Epithelial cell of prostate (primary cell): ENCODE measurements at regions not wholly inside any gene's neighbourhood (a gene's known extent, or its start where the extent isn't known, plus 50 kb on each side); places are given as distances from the start of the nearest gene placed in this dataset.

Experiments
- DNase-seq: peaks from one replicate; pipeline ENCODE4 v3.0.0-alpha.2; 2011; ENCODE audit warnings: low read depth, low spot score
- H3K27ac ChIP-seq: fragments of 450-650 bp; 2 replicates; pipeline ENCODE4 v1.5.1; 2017; ENCODE audit warnings: mild to moderate bottlenecking

DNA sequence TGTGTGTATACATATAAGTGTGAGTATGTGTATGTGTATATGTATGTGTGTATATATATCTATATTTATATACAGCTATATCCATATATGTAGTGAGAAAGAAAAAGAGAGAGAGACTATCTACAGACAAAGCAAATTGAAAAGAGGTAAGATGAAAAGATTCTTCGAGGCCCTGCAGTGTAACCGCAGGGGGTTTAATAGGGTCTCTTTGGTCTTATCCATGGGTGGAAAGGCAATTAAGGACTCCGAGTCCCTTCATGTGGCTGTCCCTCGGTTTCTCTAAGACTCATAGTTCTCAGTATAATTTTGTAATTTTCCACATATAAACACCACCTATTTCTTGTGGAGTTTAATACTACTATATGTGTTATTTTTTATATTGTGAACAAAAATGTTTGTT is 50.6 kb upstream of the JAZF1 start:
- no peak overlapping the region for H3K27ac ChIP-seq
- DNase-seq: no peak

DNA sequence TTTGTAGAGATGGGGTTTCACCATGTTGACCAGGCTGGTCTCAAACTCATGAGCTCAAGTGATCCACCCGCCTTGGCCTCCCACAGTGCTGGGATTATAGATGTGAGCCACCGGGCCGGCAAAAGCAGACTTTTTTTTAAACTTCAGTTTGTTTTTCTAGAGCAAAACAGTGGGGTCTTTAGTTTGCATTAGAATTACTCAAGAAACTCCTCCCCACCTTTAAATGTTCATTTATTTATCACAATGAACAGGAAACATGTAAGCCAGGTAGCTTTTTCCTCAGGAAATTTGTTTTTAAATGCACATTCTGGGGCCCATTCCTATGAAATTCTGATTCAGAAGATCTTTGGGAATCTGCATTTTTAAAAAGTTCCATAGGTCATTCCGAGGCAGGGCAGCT is 56.0 kb upstream of the JAZF1 start:
- no peak overlapping the region for H3K27ac ChIP-seq
- DNase-seq: no peak

DNA sequence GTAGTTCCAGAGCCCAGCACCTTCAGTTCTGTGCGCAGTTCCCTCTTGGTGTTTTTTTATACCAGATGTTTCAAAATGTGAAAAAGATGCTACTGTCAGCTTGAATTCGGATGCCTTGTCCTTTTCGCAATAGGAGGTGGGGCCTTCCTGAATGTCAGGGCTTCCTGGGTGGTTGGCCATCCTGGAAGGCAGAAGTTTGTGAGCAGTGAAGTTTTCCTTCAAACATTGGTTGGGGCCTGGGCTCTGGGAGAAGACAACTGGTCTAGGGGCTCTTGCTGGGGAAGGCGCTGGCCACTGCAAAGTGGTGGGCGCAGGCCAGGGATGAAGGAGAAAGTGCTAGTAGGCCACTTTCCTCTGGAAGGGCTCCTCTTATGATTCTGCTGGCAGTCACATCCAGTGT is 56.8 kb upstream of the JAZF1 start:
- H3K27ac ChIP-seq: no peak overlapping the region
- DNase-seq: no peak

DNA sequence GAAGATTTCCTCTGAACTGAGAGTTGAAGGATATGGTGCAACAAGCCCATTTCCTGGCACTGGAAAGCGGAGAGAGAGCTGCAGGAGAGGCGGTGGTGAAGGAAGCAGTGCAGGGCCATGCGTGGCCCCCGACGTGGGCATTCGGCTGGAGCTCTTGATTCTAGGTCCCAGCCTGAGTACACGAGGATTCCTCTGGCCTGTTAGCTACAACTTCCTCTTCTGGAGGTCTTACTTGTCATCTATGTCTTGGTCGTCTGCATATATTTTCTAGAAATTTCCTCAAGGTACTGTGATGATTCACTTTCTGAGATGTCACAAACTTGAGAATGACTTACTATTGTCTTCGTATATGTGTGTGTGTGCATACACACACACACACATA is 59.2 kb upstream of the JAZF1 start:
- H3K27ac ChIP-seq: no peak overlapping the region
- no peak for DNase-seq

DNA sequence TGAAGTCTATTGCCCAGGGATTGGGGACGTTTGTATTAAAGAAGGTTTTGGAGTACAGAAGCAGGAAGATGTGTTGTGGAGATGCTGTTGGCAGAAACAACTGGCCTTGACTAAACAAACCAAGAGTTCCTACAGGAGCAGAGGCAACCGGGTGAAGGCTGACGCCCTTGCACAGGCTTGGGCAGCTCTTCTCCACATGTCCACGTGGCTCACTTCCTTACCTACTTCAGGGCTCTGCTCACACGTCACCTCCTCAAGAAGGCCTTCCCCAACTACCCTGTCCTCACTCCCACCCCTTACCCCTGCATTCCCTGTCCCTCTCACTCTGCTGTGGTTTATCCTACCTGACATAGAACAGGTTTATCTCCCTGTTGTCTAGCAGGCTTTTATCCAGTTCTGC is 59.9 kb upstream of the JAZF1 start:
- H3K27ac ChIP-seq: no peak overlapping the region
- DNase-seq: no peak

DNA sequence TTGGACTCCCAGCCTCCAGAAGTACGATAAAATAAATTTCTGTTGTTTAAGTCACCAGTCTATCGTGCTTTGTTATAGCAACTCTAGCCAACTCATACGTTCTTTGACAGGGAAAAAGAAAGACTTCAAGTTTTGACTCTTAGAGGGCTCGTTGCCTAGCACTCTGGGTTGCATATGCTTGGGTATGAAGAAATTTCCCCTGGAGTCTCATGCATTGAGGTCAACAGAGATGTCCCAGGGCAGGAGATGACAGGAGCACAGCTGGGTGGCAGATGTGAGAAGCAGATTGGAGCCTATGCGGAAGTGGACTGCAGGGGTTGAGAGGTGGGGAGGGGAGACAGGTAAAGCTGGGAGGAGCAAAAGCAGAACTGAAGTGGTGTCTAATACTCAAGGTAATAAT is 63.3 kb upstream of the JAZF1 start:
- no peak for DNase-seq
- H3K27ac ChIP-seq: no peak overlapping the region

DNA sequence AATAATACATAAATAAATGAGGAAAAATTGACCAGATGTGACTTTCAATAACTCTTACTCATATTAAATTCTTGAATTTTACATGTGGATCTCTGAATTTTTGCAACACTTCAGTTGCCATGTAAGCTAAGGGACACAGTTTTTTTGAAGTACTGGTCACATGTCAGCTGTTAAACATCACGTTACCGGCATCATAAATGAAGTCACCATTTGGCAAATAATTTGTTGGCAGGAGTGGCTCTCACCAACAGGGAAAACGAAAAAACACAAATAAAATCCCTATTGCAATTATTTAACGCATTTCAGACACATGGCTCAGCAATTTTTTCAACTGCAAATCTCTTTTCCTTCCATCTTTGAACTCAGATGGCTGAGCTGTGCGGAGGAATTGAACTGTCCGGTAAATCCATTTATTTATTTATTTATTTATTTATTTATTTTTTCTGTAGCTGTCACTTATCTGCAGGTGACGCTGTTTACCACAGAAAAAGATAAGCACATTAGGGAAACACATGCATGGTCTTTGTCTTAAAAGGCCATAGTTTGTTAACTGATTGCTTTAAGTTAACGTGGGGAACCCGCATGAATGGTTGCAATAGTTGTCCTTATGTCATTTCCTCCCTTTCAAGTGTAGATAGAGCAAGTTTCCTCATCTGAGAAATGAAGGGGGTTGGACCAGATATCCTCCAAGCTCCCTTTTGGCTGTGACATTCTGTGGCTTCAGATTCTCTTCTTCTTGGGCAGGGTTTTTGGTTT is 64.7 kb upstream of the JAZF1 start:
- DNase-seq: no peak
- no peak overlapping the region for H3K27ac ChIP-seq

DNA sequence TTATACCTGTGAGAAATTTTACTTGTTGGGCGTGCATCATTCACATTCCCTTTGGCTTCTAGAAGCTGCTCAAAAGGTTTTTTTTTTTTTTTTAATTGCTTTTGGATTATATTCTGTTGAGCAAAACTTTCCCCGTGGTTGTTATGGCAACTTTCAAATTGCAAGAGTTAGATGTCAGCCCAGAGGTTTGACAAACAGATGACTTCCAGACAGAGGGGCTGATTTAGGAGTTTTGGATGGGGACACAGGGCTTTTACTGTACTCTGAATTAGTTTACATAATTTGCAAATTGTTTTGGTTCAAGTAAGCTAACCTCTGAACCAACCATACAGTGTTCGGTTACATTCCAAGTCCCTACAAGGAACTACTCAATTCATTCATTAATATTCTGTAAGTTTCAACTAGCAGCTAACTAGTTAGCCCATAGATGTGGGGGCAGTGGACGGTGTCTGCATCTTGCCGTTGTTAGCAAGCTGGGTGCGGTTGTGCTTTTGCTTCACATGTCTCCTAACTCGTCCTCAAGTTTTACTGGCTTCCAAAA is 66.4 kb upstream of the JAZF1 start:
- no peak overlapping the region for H3K27ac ChIP-seq
- no peak for DNase-seq

DNA sequence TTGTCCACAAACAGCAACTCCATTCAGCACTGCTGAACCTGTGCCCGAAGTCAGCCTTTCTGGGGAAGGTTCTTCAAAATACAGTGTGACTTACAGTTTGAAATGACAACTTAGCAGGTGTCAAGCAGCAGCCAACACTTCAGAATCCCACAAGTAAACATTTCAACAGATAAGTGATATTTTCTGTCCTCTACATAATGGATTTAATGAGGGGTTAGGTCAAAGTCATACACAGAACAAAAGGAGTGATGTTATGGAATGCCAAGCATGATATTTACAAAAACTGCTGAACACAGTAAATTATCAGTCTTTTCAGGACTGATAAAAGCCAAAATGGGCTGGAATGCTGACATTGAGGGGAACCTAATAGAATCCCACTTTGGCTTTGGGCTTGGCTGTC is 77.6 kb upstream of the JAZF1 start:
- DNase-seq: no peak
- no peak overlapping the region for H3K27ac ChIP-seq

DNA sequence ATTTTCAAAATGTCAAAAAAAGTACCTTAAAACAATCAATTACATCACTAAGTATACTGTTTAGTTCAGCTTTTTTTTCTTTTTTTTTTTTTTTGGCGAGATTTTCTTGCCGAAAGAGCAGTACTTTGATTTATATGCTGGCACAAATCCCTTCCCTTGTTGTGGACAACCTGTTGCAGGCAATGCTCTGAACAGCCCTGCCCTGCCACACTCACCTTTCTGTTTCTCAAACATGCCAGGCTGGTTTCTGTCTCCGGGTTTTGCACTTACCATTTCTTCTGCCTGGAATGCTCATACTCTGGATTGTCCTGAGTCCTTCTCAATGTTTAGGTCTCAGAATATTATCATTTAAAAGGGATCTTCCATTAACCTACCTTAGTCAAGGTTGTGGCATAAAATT is 80.4 kb upstream of the JAZF1 start:
- H3K27ac ChIP-seq: no peak overlapping the region
- DNase-seq: no peak

DNA sequence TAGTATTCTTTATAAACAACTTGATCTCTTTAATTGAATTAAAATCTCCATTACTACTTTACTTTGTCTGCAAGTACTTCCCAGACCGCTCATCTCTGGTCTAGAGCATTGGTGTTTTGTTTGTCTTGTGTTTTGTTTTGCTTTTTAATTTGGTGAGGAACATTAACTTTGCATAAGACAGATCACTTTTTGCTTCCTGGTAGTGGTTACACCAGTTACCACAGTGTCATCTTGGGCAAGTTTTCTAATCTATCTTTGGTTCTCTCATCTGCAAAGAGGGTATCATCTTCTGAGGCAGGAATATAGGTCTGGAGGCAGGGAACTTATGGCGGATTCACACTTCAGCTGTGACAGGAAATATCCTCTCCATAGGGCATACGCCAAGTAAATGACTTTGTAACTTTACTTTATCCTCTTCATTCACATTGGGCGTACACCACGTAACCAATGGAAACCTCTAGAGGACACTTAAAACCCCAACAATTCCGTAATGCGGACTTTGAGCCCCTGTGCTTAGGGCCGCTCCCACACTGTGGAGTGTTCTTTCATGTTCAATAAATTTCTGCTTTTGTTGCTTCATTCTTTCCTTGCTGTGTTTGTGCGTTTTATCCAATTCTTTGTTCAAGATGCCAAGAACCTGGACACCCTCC is 83.2 kb upstream of the JAZF1 start:
- no peak for DNase-seq

DNA sequence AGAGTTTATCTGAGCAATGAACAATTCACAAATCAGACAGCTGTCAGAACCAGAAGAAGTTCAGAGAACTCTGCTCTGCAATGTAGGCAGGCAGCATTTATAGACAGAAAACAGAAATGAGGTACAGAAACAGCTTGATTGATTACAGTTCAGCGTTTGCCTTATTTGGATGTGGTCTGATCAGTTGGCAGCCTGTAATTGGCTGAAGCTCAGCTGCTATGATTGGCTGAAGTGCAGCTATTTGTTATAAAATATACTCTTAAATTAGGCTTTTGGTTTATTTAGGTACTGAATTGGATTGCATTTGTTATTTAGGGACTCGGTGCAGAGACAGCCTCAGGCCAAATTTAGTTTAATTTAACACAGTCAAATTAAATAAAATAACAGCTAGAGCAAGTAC is 85.8 kb upstream of the JAZF1 start:
- DNase-seq: no peak
- H3K27ac ChIP-seq: no peak overlapping the region

More for the DNA sequence above, 83.2 kb upstream of the JAZF1 start:
- H3K27ac ChIP-seq: no peak overlapping the region

DNA sequence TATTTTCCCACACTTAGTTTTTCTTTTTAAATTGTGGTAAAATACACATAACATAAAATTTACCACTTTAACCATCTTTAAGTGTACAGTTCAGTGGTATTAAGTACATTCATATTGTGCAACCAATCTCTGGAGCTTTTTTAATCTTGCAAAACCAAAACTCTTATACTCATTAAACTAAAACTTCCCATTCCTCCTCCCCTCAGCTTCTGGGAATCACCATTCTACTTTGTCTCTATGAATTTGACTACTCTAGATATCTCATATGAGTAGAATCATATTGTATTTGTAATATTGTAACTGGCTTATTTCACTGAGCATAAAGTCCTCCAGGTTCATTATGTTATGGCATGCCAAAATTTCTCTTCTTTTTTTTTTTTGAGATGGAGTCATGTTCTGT is 86.4 kb upstream of the JAZF1 start:
- DNase-seq: no peak

DNA sequence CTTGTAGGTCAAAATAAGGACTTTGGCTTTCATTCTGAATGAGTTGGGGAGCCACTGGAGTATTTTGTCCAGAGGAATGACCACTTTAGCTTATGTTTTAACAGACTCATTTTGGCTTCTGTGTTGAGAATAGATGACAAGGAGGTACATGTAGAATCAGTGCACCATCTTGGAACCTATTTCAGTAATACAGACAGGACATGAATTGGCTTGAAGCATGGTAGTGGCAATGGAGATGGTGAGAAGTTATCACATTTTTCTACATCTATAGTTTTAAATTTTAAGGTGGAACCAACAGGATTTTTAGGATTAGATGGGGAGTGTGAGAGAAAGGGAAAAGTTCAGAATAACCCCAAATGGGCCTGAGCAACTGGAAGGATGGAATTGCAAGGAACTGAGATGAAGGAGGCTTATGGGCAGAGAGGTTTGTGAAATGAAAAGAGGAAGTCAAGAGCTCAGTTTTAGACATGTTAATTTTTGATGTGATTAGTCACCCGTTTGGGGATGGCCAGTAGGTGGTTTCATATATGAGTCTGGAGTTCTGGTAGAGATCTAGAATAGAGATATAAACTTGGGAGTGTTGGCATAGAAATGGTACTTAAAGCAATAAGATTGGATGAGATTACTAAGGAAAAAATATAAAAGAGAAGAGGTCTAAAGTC is 89.2 kb upstream of the JAZF1 start:
- no peak for DNase-seq
- H3K27ac ChIP-seq: no peak overlapping the region

More for the DNA sequence above, 86.4 kb upstream of the JAZF1 start:
- H3K27ac ChIP-seq: no peak overlapping the region

DNA sequence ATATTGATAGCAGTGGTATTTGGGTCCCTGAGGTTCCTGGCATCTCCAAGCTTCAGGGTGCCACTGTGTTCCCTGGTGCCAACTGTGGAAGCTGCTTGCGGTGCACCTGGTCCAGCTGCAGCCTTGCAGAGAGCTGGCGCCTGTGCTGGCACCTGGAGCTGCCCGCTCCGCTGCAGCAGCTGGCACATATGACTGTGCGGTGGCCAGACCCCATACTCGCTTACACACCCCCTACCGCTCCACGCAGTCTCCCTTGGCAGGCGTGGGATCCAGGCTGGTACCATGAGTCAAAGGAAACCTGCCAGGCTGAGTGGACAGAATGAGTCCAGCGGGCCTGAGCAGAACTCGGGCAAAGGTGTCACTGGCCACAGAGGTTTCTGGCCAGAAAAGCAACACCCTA is 89.9 kb upstream of the JAZF1 start:
- DNase-seq: no peak
- H3K27ac ChIP-seq: no peak overlapping the region

DNA sequence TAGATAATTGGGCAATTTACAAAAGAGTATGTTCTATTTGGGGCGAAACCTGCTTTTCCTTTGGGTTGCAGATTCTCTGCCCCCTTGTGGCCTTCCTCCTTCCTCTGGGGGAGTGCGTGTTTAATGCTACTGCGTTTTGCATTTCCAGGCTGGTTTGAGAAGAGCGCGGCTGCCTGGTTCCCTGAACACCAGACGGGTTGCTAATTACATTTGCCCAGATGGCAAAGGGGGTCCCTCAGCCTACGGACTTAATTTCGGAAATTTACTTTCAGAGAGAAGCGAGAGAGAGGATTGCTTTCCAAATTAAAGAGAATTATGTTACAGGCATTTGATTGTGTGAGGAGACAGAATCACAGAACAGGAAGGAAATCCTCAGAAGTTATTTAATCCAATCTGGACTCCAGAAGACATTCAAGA is 91.9 kb upstream of the JAZF1 start:
- DNase-seq: no peak

DNA sequence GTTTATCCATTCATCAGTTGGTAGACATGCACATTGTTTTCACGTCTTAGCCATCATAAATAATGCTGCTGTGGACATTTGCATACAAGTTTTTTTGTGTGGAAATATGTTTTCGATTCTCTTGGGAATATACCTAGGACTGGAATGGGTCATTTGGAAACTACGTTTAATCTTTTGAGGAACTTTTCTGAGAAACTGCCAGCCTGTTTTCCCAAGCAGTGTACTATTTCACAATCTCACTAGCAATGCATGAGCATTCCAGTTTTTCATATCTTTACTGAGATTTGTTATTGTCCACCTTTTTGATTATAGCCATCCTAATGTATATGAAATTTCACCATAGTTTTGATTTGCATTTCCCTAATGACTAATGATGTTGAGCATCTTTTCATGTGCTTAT is 95.7 kb upstream of the JAZF1 start:
- no peak for DNase-seq
- H3K27ac ChIP-seq: no peak overlapping the region

More for the DNA sequence above, 91.9 kb upstream of the JAZF1 start:
- H3K27ac ChIP-seq: no peak overlapping the region

DNA sequence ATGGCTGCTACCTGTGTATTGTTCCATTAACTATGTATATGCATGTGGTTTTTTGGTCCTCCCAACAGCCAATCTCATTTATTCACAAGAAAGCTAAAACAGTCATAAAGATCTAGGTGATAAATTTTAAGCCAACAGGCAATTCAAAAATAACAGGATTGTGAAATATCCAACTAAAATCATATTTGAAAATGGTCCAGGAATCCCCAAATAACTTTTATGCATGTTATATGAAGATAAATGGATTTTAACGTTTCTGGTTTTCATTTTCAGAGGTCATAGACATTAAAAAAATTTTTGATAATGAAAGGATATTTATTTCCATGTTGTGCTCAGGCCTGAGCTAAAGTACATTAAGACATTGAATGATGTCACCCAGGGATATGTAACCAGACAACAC is 96.8 kb upstream of the JAZF1 start:
- no peak for DNase-seq
- no peak overlapping the region for H3K27ac ChIP-seq

DNA sequence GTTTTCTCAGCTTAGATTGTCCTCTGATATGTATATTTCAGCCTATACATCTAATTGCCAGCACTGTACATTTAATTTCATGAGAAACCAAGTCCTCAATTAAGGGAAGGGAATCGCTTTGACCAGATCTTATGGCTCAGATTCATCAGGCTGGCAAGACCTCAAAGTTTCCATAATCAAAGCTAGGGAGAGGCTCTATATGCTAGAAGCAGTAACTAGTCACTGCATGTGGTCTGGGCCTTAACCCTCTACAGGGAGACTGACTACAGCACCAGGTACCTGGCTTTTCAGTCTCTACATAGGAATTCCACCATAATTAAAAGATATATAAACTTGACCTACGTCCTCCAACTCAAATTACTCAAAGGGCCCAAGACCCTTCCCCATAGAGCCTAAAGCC is 97.4 kb upstream of the JAZF1 start:
- no peak for DNase-seq
- no peak overlapping the region for H3K27ac ChIP-seq

DNA sequence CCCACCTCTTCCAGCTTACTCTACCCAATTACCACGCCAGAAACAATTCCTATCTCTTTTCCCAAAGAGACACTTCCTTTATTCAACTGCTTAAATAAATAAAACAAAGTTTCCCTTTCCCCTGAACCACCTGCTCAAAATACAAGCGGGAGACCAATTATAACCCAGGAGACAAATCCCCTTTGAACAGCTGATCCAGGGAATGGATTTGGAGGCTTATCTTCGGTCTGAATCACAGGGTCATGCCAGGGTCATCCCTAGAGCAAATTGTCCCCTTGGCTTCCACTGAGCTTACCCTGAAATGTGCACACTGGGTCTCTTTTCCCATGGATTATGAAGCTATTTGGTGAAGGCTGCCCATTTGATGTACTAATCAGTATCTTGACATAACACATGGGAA is 99.9 kb upstream of the JAZF1 start:
- DNase-seq: no peak
- no peak overlapping the region for H3K27ac ChIP-seq

DNA sequence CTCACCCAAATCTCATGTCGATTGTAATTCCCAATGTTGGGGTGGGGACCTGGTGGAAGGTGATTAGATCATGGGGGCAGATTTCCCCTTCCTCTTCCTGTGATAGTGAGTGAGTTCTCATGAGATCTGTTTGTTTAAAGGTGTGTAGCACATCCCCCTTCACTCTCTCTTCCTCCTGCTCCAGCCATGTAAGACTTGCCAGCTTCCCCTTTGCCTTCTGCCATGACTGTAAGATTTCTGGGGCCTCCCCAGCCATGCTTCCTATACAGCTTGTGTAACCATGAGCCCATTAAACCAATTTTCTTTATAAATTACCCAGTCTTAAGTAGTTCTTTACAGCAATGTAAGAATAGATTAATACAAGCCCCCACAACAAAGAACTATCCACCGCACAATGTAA is 109.9 kb upstream of the JAZF1 start:
- no peak overlapping the region for H3K27ac ChIP-seq
- DNase-seq: no peak
